Lung (tissue), 11 donors: ENCODE measurements at regions not wholly inside any gene's neighbourhood (a gene's known extent, or its start where the extent isn't known, plus 50 kb on each side); places are given as distances from the start of the nearest gene placed in this dataset.

ENCODE experiments used
- ATAC-seq: fragments of 200-7000 bp; cut with Tn5 transposase; one replicate; pipeline ENCODE4 v1.9.1; 2020; ENCODE audit warnings: moderate number of reproducible peaks; ENCODE audit not compliant: insufficient read depth, low FRiP score
- DNase-seq, 3 donors: peaks; one replicate each; pipeline ENCODE4 v3.0.0-alpha.2; 2013 to 2017
- H3K27ac ChIP-seq, 2 donors: one replicate each; pipeline ENCODE4 v1.5.1; 2013; ENCODE audit warnings: mild to moderate bottlenecking in 2 of 2, moderate library complexity in 2 of 2, control low read depth in 1 of 2, inconsistent platforms in 1 of 2, low read depth in 1 of 2, low read length in 1 of 2
- H3K27me3 ChIP-seq, 3 donors: one replicate each; pipeline ENCODE4 v1.5.1; 2013; ENCODE audit warnings: low read length in 2 of 3; ENCODE audit not compliant: control insufficient read depth in 3 of 3, insufficient read depth in 3 of 3
- H3K36me3 ChIP-seq, 4 donors: one replicate each; pipeline ENCODE4 v1.5.1; 2013; ENCODE audit warnings: low read length in 4 of 4, mild to moderate bottlenecking in 1 of 4, moderate library complexity in 1 of 4; ENCODE audit not compliant: control insufficient read depth in 4 of 4, insufficient read depth in 4 of 4
- H3K4me1 ChIP-seq, 5 donors: one replicate each; pipeline ENCODE4 v1.5.1; 2013; ENCODE audit warnings: low read length in 5 of 5, mild to moderate bottlenecking in 2 of 5, moderate library complexity in 1 of 5; ENCODE audit not compliant: control insufficient read depth in 5 of 5, insufficient read depth in 5 of 5
- H3K4me3 ChIP-seq: one replicate; pipeline ENCODE4 v1.5.1; 2013; ENCODE audit warnings: mild to moderate bottlenecking, control low read depth, moderate library complexity
- H3K9ac ChIP-seq, 2 donors: one replicate each; pipeline ENCODE4 v1.5.1; 2013; ENCODE audit warnings: low read length in 2 of 2, control low read depth in 1 of 2; ENCODE audit not compliant: insufficient read depth in 1 of 2
- H3K9me3 ChIP-seq, 4 donors: one replicate each; pipeline ENCODE4 v1.5.1; 2013; ENCODE audit warnings: low read length in 3 of 4, mild to moderate bottlenecking in 1 of 4, moderate library complexity in 1 of 4; ENCODE audit not compliant: control insufficient read depth in 4 of 4, insufficient read depth in 3 of 4
- CTCF ChIP-seq: IDR thresholded peaks from 2 replicates; pipeline ENCODE4 v1.5.1; 2012; ENCODE audit warnings: mild to moderate bottlenecking; ENCODE audit errors: control extremely low read depth, extremely low read depth
- WGBS, 2 donors: extraction: QIAGEN DNeasy Blood & Tissue Kit; methylation state at CpG; one replicate each; pipeline ENCODE4 v1.1.7; 2013; 5-methylcytosine and 5-hydroxymethylcytosine counted together
- donor health status: control.
- donor health status: control.
- donor health status: Bipolar disorder and iron deficiency.
- donor health status: healthy.
- donor health status: DM: yes; HTN: yes; CAD: no.

- ATAC-seq = no peak
- DNase-seq = no peak
- Histone ChIP-seq H3K9ac (no peak overlapping the region), H3K27ac (no peak overlapping the region), H3K27me3 (no peaks in the 10 kb centered on the region), H3K4me1 (peaks cover 0 to under 1% (median 0%) of the 10 kb centered on the region in 5 donors), H3K36me3 (no peaks in the 10 kb centered on the region), H3K9me3 (no peaks in the 10 kb centered on the region), H3K4me3 (no peak overlapping the region)
- no peak for TF ChIP-seq CTCF
- WGBS, 2 donors = 89 to 94% methylated on average over 2 of the region's 2 CpGs
These were observed 82.5 kb upstream of the CLMN start for GRCh38 chr14:95402176-95402575.

GRCh38 chr14:95398630-95399547 lies 79.2 kb upstream of the CLMN start:
- no peak overlapping the region for H3K4me3 ChIP-seq
- H3K36me3 ChIP-seq = no peaks in the 10 kb centered on the region
- no peaks in the 10 kb centered on the region for H3K4me1 ChIP-seq
- no peaks in the 10 kb centered on the region for H3K9me3 ChIP-seq
- TF ChIP-seq CTCF = no peak
- H3K9ac ChIP-seq = no peak overlapping the region
- no peak overlapping the region for H3K27ac ChIP-seq
- 79 to 88% methylated on average over 15 of the region's 15 CpGs for WGBS, 2 donors
- ATAC-seq (no peak), DNase-seq (no peak)
- no peaks in the 10 kb centered on the region for H3K27me3 ChIP-seq

GRCh38 chr14:95397325-95397724 lies 77.6 kb upstream of the CLMN start:
- H3K27me3 ChIP-seq = no peaks in the 10 kb centered on the region
- 92 to 94% methylated on average over 6 of the region's 6 CpGs for WGBS, 2 donors
- H3K27ac ChIP-seq = no peak overlapping the region
- DNase-seq (no peak), ATAC-seq (no peak)
- TF ChIP-seq CTCF = no peak
- H3K4me3 ChIP-seq = no peak overlapping the region
- H3K4me1 ChIP-seq = no peaks in the 10 kb centered on the region
- H3K9me3 ChIP-seq = no peaks in the 10 kb centered on the region
- H3K36me3 ChIP-seq = no peaks in the 10 kb centered on the region
- H3K9ac ChIP-seq = no peak overlapping the region
